OCI-LY1 (cell line): ENCODE measurements at regions not wholly inside any gene's neighbourhood (a gene's known extent, or its start where the extent isn't known, plus 50 kb on each side); places are given as distances from the start of the nearest gene placed in this dataset.

Experiments used
- H2AFZ ChIP-seq: fragments of 200-600 bp; sonication (generic), shearing (Covaris generic); 2 replicates; pipeline ENCODE4 v1.6.0; 2014; ENCODE audit warnings: antibody characterized with exemption, mild to moderate bottlenecking, low read length
- H3F3A ChIP-seq: fragments of 200-600 bp; sonication (generic), shearing (Covaris generic); 2 replicates; pipeline ENCODE4 v1.6.0; 2014; ENCODE audit warnings: mild to moderate bottlenecking, antibody characterized with exemption, low read length, moderate library complexity; ENCODE audit not compliant: insufficient read depth
- H3K27ac ChIP-seq: fragments of 200-600 bp; sonication (generic); 2 replicates; pipeline ENCODE4 v1.5.1; 2014; ENCODE audit warnings: low read length, mixed run types, mild to moderate bottlenecking, low read depth; ENCODE audit not compliant: poor library complexity, severe bottlenecking
- H3K27me3 ChIP-seq: fragments of 200-600 bp; sonication (generic); 2 replicates; pipeline ENCODE4 v1.6.0; 2014; ENCODE audit warnings: antibody characterized with exemption, mild to moderate bottlenecking, low read length, moderate library complexity; ENCODE audit not compliant: insufficient read depth
- H3K36me3 ChIP-seq: fragments of 200-600 bp; sonication (generic); 2 replicates; pipeline ENCODE4 v1.6.1; 2014; ENCODE audit warnings: mild to moderate bottlenecking, antibody characterized with exemption, low read length, moderate library complexity, mixed read lengths; ENCODE audit not compliant: insufficient read depth
- H3K4me1 ChIP-seq: fragments of 200-600 bp; sonication (generic); 2 replicates; pipeline ENCODE4 v1.5.1; 2014; ENCODE audit warnings: mild to moderate bottlenecking, low read length, moderate library complexity; ENCODE audit not compliant: insufficient read depth, severe bottlenecking
- H3K4me2 ChIP-seq: fragments of 200-600 bp; sonication (generic), shearing (Covaris generic); 2 replicates; pipeline ENCODE4 v1.6.1; 2014; ENCODE audit warnings: low read length
- H3K4me3 ChIP-seq: fragments of 200-600 bp; sonication (generic); 2 replicates; pipeline ENCODE4 v1.5.1; 2014; ENCODE audit warnings: low read length, low read depth, mild to moderate bottlenecking, mixed read lengths; ENCODE audit not compliant: poor library complexity, severe bottlenecking
- H3K79me2 ChIP-seq: fragments of 200-600 bp; shearing (Covaris generic); 2 replicates; pipeline ENCODE4 v1.6.1; 2016; ENCODE audit warnings: mixed run types, low read length, mixed read lengths; ENCODE audit not compliant: insufficient read depth
- H3K9ac ChIP-seq: fragments of 200-600 bp; sonication (generic), shearing (Covaris generic); 2 replicates; pipeline ENCODE4 v1.6.1; 2014; ENCODE audit warnings: mild to moderate bottlenecking, low read length, mixed read lengths
- H3K9me2 ChIP-seq: fragments of 200-600 bp; sonication (generic), shearing (Covaris generic); 2 replicates; pipeline ENCODE4 v1.6.1; 2014; ENCODE audit warnings: low read depth, mild to moderate bottlenecking, low read length, mixed read lengths
- H3K9me3 ChIP-seq: fragments of 200-600 bp; shearing (Covaris generic); 2 replicates; pipeline ENCODE4 v1.6.1; 2014; ENCODE audit warnings: low read length, mixed read lengths
- H4K20me1 ChIP-seq: fragments of 200-600 bp; sonication (generic), shearing (Covaris generic); 2 replicates; pipeline ENCODE4 v1.6.0; 2016; ENCODE audit warnings: mild to moderate bottlenecking, low read length; ENCODE audit not compliant: insufficient read depth
- CTCF ChIP-seq: fragments of 200-600 bp; sonication (generic), shearing (Covaris generic); IDR thresholded peaks from 2 replicates; pipeline ENCODE4 v1.5.1; 2017; ENCODE audit warnings: mild to moderate bottlenecking, antibody characterized with exemption, low read length, moderate library complexity, mixed read lengths
- EZH2 ChIP-seq: fragments of 200-600 bp; sonication (generic), shearing (Covaris generic); IDR thresholded peaks from 2 replicates; pipeline ENCODE4 v1.8.0; 2017; ENCODE audit warnings: borderline replicate concordance, mixed run types, mild to moderate bottlenecking, antibody characterized with exemption, low read length, moderate library complexity, mixed read lengths

- Histone ChIP-seq H3K4me3 (no peak overlapping the region), H4K20me1 (no peaks in the 10 kb centered on the region), H3K9me3 (peaks cover 12% of the 10 kb centered on the region), H3K36me3 (peaks cover 5% of the 10 kb centered on the region), H3F3A (no peaks in the 10 kb centered on the region), H3K79me2 (no peaks in the 10 kb centered on the region), H3K4me1 (peaks cover 6% of the 10 kb centered on the region), H3K9me2 (no peaks in the 10 kb centered on the region), H3K27me3 (no peaks in the 10 kb centered on the region), H3K4me2 (no peak overlapping the region), H2AFZ (no peak overlapping the region), H3K9ac (no peak overlapping the region), H3K27ac (no peak overlapping the region)
- no peak for TF ChIP-seq EZH2
These were observed 465.3 kb upstream of the ALCAM start for GRCh38 chr3:104901396-104901795.

- Histone ChIP-seq H3K36me3 (peaks cover 9% of the 10 kb centered on the region), H3K9me2 (no peaks in the 10 kb centered on the region), H4K20me1 (no peaks in the 10 kb centered on the region), H3K4me2 (no peak overlapping the region), H3K9me3 (peaks cover 12% of the 10 kb centered on the region), H3K79me2 (no peaks in the 10 kb centered on the region), H3K27me3 (no peaks in the 10 kb centered on the region), H3K27ac (no peak overlapping the region), H3K4me3 (no peak overlapping the region), H3F3A (no peaks in the 10 kb centered on the region), H3K4me1 (peaks cover 8% of the 10 kb centered on the region), H2AFZ (no peak overlapping the region), H3K9ac (no peak overlapping the region)
- TF ChIP-seq EZH2 (no peak), CTCF (no peak)
These were observed 463.6 kb upstream of the ALCAM start for GRCh38 chr3:104903064-104903463.

- Histone ChIP-seq H3K36me3 (peaks cover 9% of the 10 kb centered on the region), H3K4me2 (no peak overlapping the region), H3K79me2 (no peaks in the 10 kb centered on the region), H3K27ac (no peak overlapping the region), H3K4me3 (no peak overlapping the region), H3K27me3 (no peaks in the 10 kb centered on the region), H3K9ac (no peak overlapping the region), H3K9me2 (no peaks in the 10 kb centered on the region), H4K20me1 (no peaks in the 10 kb centered on the region), H3K4me1 (peaks cover 33% of the 10 kb centered on the region), H3F3A (0 out of 2 replicates have a peak, but pooled peaks cover 4% of the 10 kb centered on the region), H3K9me3 (peaks cover 12% of the 10 kb centered on the region), H2AFZ (no peak overlapping the region)
- no peak for TF ChIP-seq CTCF
- TF ChIP-seq EZH2, result no peak
These were observed 460.6 kb upstream of the ALCAM start for GRCh38 chr3:104906001-104906639.

GRCh38 chr3:104907507-104907906 lies 459.2 kb upstream of the ALCAM start:
- Histone ChIP-seq H3K27ac (no peak overlapping the region), H3K4me2 (no peak overlapping the region)
- TF ChIP-seq CTCF (no peak), EZH2 (no peak)

More at GRCh38 chr3:104907507-104907906, 459.2 kb upstream of the ALCAM start:
- Histone ChIP-seq H3K4me1 (peaks cover 42% of the 10 kb centered on the region), H3K9me3 (peaks cover 12% of the 10 kb centered on the region), H3K79me2 (no peaks in the 10 kb centered on the region), H3K4me3 (no peak overlapping the region), H4K20me1 (no peaks in the 10 kb centered on the region), H3K9ac (no peak overlapping the region), H3K36me3 (peaks cover 9% of the 10 kb centered on the region), H2AFZ (no peak overlapping the region), H3F3A (0 out of 2 replicates have a peak, but pooled peaks cover 4% of the 10 kb centered on the region), H3K27me3 (no peaks in the 10 kb centered on the region), H3K9me2 (no peaks in the 10 kb centered on the region)
